K562 (cell line): ENCODE measurements at regions not wholly inside any gene's neighbourhood (a gene's known extent, or its start where the extent isn't known, plus 50 kb on each side); places are given as distances from the start of the nearest gene placed in this dataset.

Experiments used
- BRD9 ChIP-seq: fragments of 450-650 bp; IDR thresholded peaks from 2 replicates; pipeline ENCODE4 v1.6.1; 2018; ENCODE audit warnings: low read depth; ENCODE audit not compliant: partially characterized antibody
- CHD1 ChIP-seq: fragments of 200-600 bp; sonication (generic); IDR thresholded peaks from one replicate; pipeline ENCODE4 v1.6.1; 2012; ENCODE audit warnings: mild to moderate bottlenecking, moderate library complexity, low read length, inconsistent platforms
- MXI1 ChIP-seq: IDR thresholded peaks from 2 replicates; pipeline ENCODE4 v1.6.1; 2011; ENCODE audit warnings: low read depth, mild to moderate bottlenecking, improper control_type of control experiment, low read length
- SOX6 ChIP-seq: fragments of 450-650 bp; IDR thresholded peaks from 2 replicates; pipeline ENCODE4 v1.6.1; 2014; ENCODE audit warnings: mild to moderate bottlenecking
- ZNF77 ChIP-seq: fragments of 250-450 bp; sonication (Bioruptor Pico); IDR thresholded peaks from 2 replicates; pipeline ENCODE4 v1.5.0; 2020
- TF ChIP-seq, protein P1 (sequence below), 2 experiments: fragments of 450-650 bp; IDR thresholded peaks; 2 replicates each; pipeline ENCODE4 v1.6.1; 2018; ENCODE audit warnings: mild to moderate bottlenecking in 2 of 2, low read depth in 1 of 2; ENCODE audit not compliant: partially characterized antibody in 2 of 2

DNA sequence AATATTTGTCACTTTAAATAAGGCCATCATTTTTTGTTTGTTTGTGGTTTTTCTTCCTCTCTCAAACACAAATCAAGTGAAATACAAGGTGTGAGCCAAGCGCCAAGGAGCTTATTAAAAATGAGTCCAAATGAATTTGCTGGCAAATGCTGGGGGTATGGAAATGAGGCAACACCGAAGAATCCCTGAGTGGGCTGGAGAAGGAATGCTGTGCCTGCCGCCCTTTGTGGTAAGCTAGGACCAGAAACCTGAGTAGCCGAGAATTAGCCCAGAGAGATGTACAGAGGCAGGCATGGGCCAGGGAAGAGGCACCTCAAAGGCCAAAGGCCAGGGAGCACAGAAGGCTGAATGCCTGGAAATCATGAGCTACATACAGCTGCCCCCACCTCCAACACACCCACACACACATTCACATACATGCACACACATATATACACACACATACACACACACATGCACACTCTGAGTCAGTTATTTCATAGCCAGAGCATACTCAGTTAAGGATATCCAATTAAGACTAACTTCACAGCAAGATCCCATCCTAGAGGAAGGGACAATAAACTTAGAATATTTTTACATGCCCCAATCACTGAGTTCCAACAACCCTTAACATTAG lies 266.1 kb upstream of the DYNLRB2 start (continued):
- TF ChIP-seq CHD1 = no peak
- TF ChIP-seq MXI1 = no peak
- no peak for TF ChIP-seq BRD9
- no peak for TF ChIP-seq SOX6
- TF ChIP-seq, protein P1, sequence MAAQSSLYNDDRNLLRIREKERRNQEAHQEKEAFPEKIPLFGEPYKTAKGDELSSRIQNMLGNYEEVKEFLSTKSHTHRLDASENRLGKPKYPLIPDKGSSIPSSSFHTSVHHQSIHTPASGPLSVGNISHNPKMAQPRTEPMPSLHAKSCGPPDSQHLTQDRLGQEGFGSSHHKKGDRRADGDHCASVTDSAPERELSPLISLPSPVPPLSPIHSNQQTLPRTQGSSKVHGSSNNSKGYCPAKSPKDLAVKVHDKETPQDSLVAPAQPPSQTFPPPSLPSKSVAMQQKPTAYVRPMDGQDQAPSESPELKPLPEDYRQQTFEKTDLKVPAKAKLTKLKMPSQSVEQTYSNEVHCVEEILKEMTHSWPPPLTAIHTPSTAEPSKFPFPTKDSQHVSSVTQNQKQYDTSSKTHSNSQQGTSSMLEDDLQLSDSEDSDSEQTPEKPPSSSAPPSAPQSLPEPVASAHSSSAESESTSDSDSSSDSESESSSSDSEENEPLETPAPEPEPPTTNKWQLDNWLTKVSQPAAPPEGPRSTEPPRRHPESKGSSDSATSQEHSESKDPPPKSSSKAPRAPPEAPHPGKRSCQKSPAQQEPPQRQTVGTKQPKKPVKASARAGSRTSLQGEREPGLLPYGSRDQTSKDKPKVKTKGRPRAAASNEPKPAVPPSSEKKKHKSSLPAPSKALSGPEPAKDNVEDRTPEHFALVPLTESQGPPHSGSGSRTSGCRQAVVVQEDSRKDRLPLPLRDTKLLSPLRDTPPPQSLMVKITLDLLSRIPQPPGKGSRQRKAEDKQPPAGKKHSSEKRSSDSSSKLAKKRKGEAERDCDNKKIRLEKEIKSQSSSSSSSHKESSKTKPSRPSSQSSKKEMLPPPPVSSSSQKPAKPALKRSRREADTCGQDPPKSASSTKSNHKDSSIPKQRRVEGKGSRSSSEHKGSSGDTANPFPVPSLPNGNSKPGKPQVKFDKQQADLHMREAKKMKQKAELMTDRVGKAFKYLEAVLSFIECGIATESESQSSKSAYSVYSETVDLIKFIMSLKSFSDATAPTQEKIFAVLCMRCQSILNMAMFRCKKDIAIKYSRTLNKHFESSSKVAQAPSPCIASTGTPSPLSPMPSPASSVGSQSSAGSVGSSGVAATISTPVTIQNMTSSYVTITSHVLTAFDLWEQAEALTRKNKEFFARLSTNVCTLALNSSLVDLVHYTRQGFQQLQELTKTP (IDR thresholded peaks at IDR 0.05; ENCODE audit: low read depth in 1 of 2, partially characterized antibody in 2 of 2) = no peak
- no peak for TF ChIP-seq ZNF77 (CRISPR knock-in tag)
